ENCODE measurements at regions not wholly inside any gene's neighbourhood (a gene's known extent, or its start where the extent isn't known, plus 50 kb on each side); places are given as distances from the start of the nearest gene placed in this dataset.

- Histone ChIP-seq H3K27ac (ENCODE audit: low read depth, low read length) (no peak overlapping the region), H3K36me3 (ENCODE audit: control insufficient read depth in 1 of 2, insufficient read depth in 2 of 2, low read length in 2 of 2) (no peaks in the 10 kb centered on the region), H4K20me1 (ENCODE audit: insufficient read depth) (no peaks in the 10 kb centered on the region), H3K27me3 (ENCODE audit: insufficient read depth, low read length) (no peaks in the 10 kb centered on the region), H3K4me1 (ENCODE audit: control insufficient read depth in 1 of 2, insufficient read depth in 2 of 2, low read length in 2 of 2) (no peaks in the 10 kb centered on the region), H3K9ac (ENCODE audit: low read length) (no peak overlapping the region), H3K9me3 (ENCODE audit: control insufficient read depth in 1 of 2, insufficient read depth in 1 of 2, low read depth in 1 of 2, low read length in 2 of 2) (no peaks in the 10 kb centered on the region), H3K4me2 (ENCODE audit: low read length) (no peak overlapping the region), H3K4me3 (replicated peaks in 1 of 2; ENCODE audit: low read depth in 1 of 2, low read length in 2 of 2) (no peak overlapping the region), H3K79me2 (ENCODE audit: insufficient read depth, low read length) (no peaks in the 10 kb centered on the region), H3K9me2 (ENCODE audit: insufficient read depth) (no peaks in the 10 kb centered on the region), H2AFZ (ENCODE audit: low read depth, low read length, poor library complexity, severe bottlenecking) (no peak overlapping the region)
- ATAC-seq: no peak
- RAD21 ChIA-PET (ENCODE audit: low non-redundant PET in 1 of 2, low total read pairs in 2 of 2, uncharacterized antibody in 2 of 2, unreplicated experiment in 2 of 2): no interaction called here
- POLR2A ChIA-PET: no interaction called here
- CTCF ChIA-PET: no interaction called here
- TF ChIP-seq SIN3A (IDR thresholded peaks at IDR 0.05; ENCODE audit: low read depth) (no peak), ZFX (IDR thresholded peaks at IDR 0.05) (no peak), YY1 (IDR thresholded peaks at IDR 0.05; ENCODE audit: extremely low read depth, insufficient replicate concordance, low read depth, low read length) (no peak), SP1 (IDR thresholded peaks at IDR 0.05; ENCODE audit: low read depth) (no peak), TCF7L2 (IDR thresholded peaks at IDR 0.05; ENCODE audit: borderline replicate concordance, extremely low read depth, insufficient read depth, insufficient read length) (no peak), MAX (IDR thresholded peaks at IDR 0.05) (no peak), POLR2A (IDR thresholded peaks at IDR 0.05; ENCODE audit: borderline replicate concordance, extremely low read depth, insufficient read depth, insufficient read length) (no peak), EZH2 (IDR thresholded peaks at IDR 0.05) (no peak), CTCF (IDR thresholded peaks at IDR 0.05 in 2 of 3, conservative IDR thresholded peaks at IDR 0.05 in 1 of 3; ENCODE audit: borderline replicate concordance in 1 of 3, insufficient read depth in 1 of 3, low read depth in 2 of 3, low read length in 2 of 3) (no peak), FOSL1 (IDR thresholded peaks at IDR 0.05; ENCODE audit: low read depth) (no peak), EZH2phosphoT487 (IDR thresholded peaks at IDR 0.05; ENCODE audit: borderline replicate concordance) (no peak)
- intact Hi-C loops (cut with micrococcal nuclease): no loop called here
- no TSS peak for BruUV-seq (replicated peaks)
- DNase-seq (ENCODE audit: low read depth, low spot score): no peak
These were observed 719.7 kb upstream of the ID2 start for GRCh38 chr2:7962161-7962560.
